Parathyroid adenoma (tissue), 2 donors: ENCODE measurements at regions not wholly inside any gene's neighbourhood (a gene's known extent, or its start where the extent isn't known, plus 50 kb on each side); places are given as distances from the start of the nearest gene placed in this dataset.
"Not testable (repeated sequence)": the region's sequence is repeated elsewhere in the genome, so short reads cannot be mapped to it uniquely, and the experiment has no call there.

ENCODE experiments used
- H2AFZ ChIP-seq: fragments of 300-600 bp; sonication (generic); one replicate; pipeline ENCODE4 v1.7.0; 2017; ENCODE audit warnings: antibody characterized with exemption, mild to moderate bottlenecking
- H3K27ac ChIP-seq: fragments of 300-600 bp; sonication (generic); one replicate; pipeline ENCODE4 v1.7.0; 2017
- H3K27me3 ChIP-seq: fragments of 300-600 bp; sonication (generic); one replicate; pipeline ENCODE4 v1.7.0; 2017; ENCODE audit warnings: low read length; ENCODE audit not compliant: control insufficient read depth, insufficient read depth
- H3K36me3 ChIP-seq: fragments of 300-600 bp; sonication (generic); one replicate; pipeline ENCODE4 v1.7.0; 2017; ENCODE audit warnings: low read length; ENCODE audit not compliant: control insufficient read depth, insufficient read depth
- H3K4me1 ChIP-seq: fragments of 300-600 bp; sonication (generic); one replicate; pipeline ENCODE4 v1.7.0; 2017; ENCODE audit warnings: control low read depth
- H3K4me2 ChIP-seq: fragments of 300-600 bp; sonication (generic); one replicate; pipeline ENCODE4 v1.7.0; 2017; ENCODE audit warnings: low read length
- H3K4me3 ChIP-seq: fragments of 300-600 bp; sonication (generic); one replicate; pipeline ENCODE4 v1.7.0; 2017; ENCODE audit warnings: low read depth, low read length
- H3K79me2 ChIP-seq: fragments of 300-600 bp; sonication (generic); one replicate; pipeline ENCODE4 v1.7.0; 2017; ENCODE audit warnings: control low read depth
- H3K9ac ChIP-seq: fragments of 300-600 bp; sonication (generic); one replicate; pipeline ENCODE4 v1.7.0; 2017; ENCODE audit warnings: mild to moderate bottlenecking
- H3K9me3 ChIP-seq: fragments of 300-600 bp; sonication (generic); one replicate; pipeline ENCODE4 v1.7.0; 2017; ENCODE audit warnings: low read length; ENCODE audit not compliant: control insufficient read depth
- TF ChIP-seq, protein P1 (sequence below): fragments of 300-600 bp; sonication (generic); IDR thresholded peaks from one replicate; pipeline ENCODE4 v1.7.0; 2017; ENCODE audit warnings: antibody characterized with exemption, mild to moderate bottlenecking
- donor health status: primary hyperparathyroidism.

DNA sequence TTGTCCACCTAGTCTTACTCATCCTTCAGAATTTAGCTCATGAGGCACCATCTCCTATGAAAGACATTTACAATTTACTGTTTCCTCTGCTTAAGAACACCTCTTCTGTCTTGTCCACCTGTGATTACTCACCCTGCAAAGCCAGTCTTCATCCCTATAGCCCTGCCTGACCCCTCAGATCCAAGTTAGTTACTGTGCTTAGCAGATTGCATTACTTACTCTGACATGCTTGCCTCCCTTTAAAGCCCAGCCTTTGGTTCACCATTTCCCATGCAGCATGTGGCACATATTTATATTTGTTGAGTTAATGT lies 60.9 kb upstream of the VCAM1 start:
- H3K27me3 ChIP-seq, result no peaks in the 10 kb centered on the region
- H3K4me3 ChIP-seq, result no peak overlapping the region
- H3K9ac ChIP-seq, result no peak overlapping the region
- H3K79me2 ChIP-seq, result no peaks in the 10 kb centered on the region
- H2AFZ ChIP-seq, result peak overlapping the region; percentile 68
- H3K4me1 ChIP-seq, result peaks cover 16% of the 10 kb centered on the region
- no peaks in the 10 kb centered on the region for H3K36me3 ChIP-seq
- no peak overlapping the region for H3K4me2 ChIP-seq
- H3K9me3 ChIP-seq, result no peaks in the 10 kb centered on the region
- TF ChIP-seq, protein P1, sequence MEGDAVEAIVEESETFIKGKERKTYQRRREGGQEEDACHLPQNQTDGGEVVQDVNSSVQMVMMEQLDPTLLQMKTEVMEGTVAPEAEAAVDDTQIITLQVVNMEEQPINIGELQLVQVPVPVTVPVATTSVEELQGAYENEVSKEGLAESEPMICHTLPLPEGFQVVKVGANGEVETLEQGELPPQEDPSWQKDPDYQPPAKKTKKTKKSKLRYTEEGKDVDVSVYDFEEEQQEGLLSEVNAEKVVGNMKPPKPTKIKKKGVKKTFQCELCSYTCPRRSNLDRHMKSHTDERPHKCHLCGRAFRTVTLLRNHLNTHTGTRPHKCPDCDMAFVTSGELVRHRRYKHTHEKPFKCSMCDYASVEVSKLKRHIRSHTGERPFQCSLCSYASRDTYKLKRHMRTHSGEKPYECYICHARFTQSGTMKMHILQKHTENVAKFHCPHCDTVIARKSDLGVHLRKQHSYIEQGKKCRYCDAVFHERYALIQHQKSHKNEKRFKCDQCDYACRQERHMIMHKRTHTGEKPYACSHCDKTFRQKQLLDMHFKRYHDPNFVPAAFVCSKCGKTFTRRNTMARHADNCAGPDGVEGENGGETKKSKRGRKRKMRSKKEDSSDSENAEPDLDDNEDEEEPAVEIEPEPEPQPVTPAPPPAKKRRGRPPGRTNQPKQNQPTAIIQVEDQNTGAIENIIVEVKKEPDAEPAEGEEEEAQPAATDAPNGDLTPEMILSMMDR, result no peak
- H3K27ac ChIP-seq, result peak overlapping the region; percentile 65

DNA sequence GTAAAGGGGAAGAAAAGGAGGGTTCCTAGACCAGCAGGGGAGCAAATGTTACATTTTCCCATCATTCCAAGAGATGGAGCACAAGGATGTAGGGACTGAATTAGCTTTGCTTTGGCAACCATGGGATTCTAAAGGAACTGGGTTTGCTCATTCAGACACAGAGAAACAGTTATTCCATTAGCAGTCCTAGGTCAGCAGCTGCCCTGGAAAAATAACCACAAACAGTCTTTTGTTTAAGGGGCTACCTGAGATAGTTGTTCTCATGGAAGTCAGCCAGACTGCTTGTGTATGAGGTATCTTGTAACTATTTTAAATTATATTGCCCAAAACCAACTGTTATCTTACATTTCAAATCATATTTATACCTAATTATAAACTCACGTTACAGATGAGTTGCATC lies 58.4 kb upstream of the VCAM1 start:
- Histone ChIP-seq H3K27me3 (no peaks in the 10 kb centered on the region), H3K27ac (no peak overlapping the region), H3K9me3 (no peaks in the 10 kb centered on the region), H3K4me2 (no peak overlapping the region), H3K4me3 (no peak overlapping the region), H3K79me2 (no peaks in the 10 kb centered on the region), H3K9ac (no peak overlapping the region), H2AFZ (no peak overlapping the region), H3K4me1 (peaks cover 16% of the 10 kb centered on the region), H3K36me3 (no peaks in the 10 kb centered on the region)
- TF ChIP-seq, protein P1, result no peak

DNA sequence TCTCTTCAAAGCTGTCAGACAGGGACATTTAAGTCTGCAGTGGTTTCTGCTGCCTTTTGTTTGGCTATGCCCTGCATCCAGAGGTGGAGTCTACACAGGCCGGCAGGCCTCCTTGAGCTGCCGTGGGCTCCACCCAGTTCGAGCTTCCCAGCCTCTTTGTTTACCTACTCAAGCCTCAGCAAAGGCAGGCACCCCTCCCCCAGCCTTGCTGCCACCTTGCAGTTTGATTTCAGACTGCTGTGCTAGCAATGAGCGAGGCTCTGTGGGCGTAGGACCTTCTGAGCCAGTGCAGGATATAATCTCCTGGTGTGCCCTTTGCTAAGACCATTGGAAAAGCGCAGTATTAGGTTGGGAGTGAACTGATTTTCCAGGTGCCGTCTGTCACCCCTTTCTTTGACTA lies 51.0 kb upstream of the VCAM1 start:
- H3K4me3 ChIP-seq, H2AFZ ChIP-seq, H3K27ac ChIP-seq, H3K4me1 ChIP-seq, H3K27me3 ChIP-seq, H3K9me3 ChIP-seq, H3K36me3 ChIP-seq, H3K79me2 ChIP-seq, H3K4me2 ChIP-seq, H3K9ac ChIP-seq: not testable (repeated sequence)
